HG03060 (cell line): ENCODE measurements at regions not wholly inside any gene's neighbourhood (a gene's known extent, or its start where the extent isn't known, plus 50 kb on each side); places are given as distances from the start of the nearest gene placed in this dataset.
"Not testable (repeated sequence)": the region's sequence is repeated elsewhere in the genome, so short reads cannot be mapped to it uniquely, and the experiment has no call there.

Experiments used
- ATAC-seq: cut with Tn5 transposase; IDR thresholded peaks from one replicate; pipeline ENCODE4 v1.9.1; 2021; ENCODE audit warnings: low read depth, moderate number of reproducible peaks; ENCODE audit not compliant: unreplicated experiment

- no peak for ATAC-seq
Measured at GRCh38 chr12:118534003-118534402, 157.6 kb downstream of the SUDS3 start.

GRCh38 chr12:118536306-118536906, 160.1 kb downstream of the SUDS3 start:
- ATAC-seq: no peak

GRCh38 chr12:118537481-118537917, 161.1 kb downstream of the SUDS3 start:
- ATAC-seq: no peak

GRCh38 chr12:118541071-118541470, 164.7 kb downstream of the SUDS3 start:
- no peak for ATAC-seq

GRCh38 chr12:118541934-118542333, 165.6 kb downstream of the SUDS3 start:
- no peak for ATAC-seq

- no peak for ATAC-seq
Measured at GRCh38 chr12:118543651-118544050, 167.3 kb downstream of the SUDS3 start.

- ATAC-seq: no peak
Measured at GRCh38 chr12:118544569-118544968, 168.2 kb downstream of the SUDS3 start.

- ATAC-seq: not testable (repeated sequence)
Measured at GRCh38 chr12:118547606-118548005, 171.3 kb downstream of the SUDS3 start.

- no peak for ATAC-seq
Measured at GRCh38 chr12:118548887-118549509, 172.6 kb downstream of the SUDS3 start.

- no peak for ATAC-seq
Measured at GRCh38 chr12:118549510-118549980, 173.2 kb downstream of the SUDS3 start.

- no peak for ATAC-seq
Measured at GRCh38 chr12:118553856-118554504, 177.6 kb downstream of the SUDS3 start.

- ATAC-seq: no peak
Measured at GRCh38 chr12:118558941-118559340, 182.6 kb downstream of the SUDS3 start.

GRCh38 chr12:118560733-118561132, 184.4 kb downstream of the SUDS3 start:
- ATAC-seq: no peak

GRCh38 chr12:118571730-118572129, 195.4 kb downstream of the SUDS3 start:
- ATAC-seq: no peak

GRCh38 chr12:118574288-118574687, 197.9 kb downstream of the SUDS3 start:
- no peak for ATAC-seq

- no peak for ATAC-seq
Measured at GRCh38 chr12:118575730-118576129, 199.4 kb downstream of the SUDS3 start.

GRCh38 chr12:118581371-118581770, 205.0 kb downstream of the SUDS3 start:
- no peak for ATAC-seq

GRCh38 chr12:118582863-118583262, 206.5 kb downstream of the SUDS3 start:
- no peak for ATAC-seq

- ATAC-seq: no peak
Measured at GRCh38 chr12:118586433-118586832, 210.1 kb downstream of the SUDS3 start.

GRCh38 chr12:118589162-118589561, 212.8 kb downstream of the SUDS3 start:
- ATAC-seq: no peak

- no peak for ATAC-seq
Measured at GRCh38 chr12:118590406-118591150, 214.2 kb downstream of the SUDS3 start.
